GM19438 (cell line): ENCODE measurements at regions not wholly inside any gene's neighbourhood (a gene's known extent, or its start where the extent isn't known, plus 50 kb on each side); places are given as distances from the start of the nearest gene placed in this dataset.

ENCODE experiments used
- ATAC-seq: cut with Tn5 transposase; IDR thresholded peaks from one replicate; pipeline ENCODE4 v1.9.1; 2021; ENCODE audit warnings: low read depth; ENCODE audit not compliant: unreplicated experiment

- ATAC-seq, result no peak
Observed at GRCh38 chr11:112728288-112728687, 232.9 kb upstream of the NCAM1 start.

GRCh38 chr11:112728716-112729115 is 232.5 kb upstream of the NCAM1 start:
- no peak for ATAC-seq

GRCh38 chr11:112730591-112730990 is 230.6 kb upstream of the NCAM1 start:
- no peak for ATAC-seq

GRCh38 chr11:112731538-112731937 is 229.7 kb upstream of the NCAM1 start:
- no peak for ATAC-seq

GRCh38 chr11:112732031-112732430 is 229.2 kb upstream of the NCAM1 start:
- ATAC-seq, result no peak

- no peak for ATAC-seq
Observed at GRCh38 chr11:112734207-112734606, 227.0 kb upstream of the NCAM1 start.

GRCh38 chr11:112735470-112735869 is 225.8 kb upstream of the NCAM1 start:
- no peak for ATAC-seq

GRCh38 chr11:112744041-112744440 is 217.2 kb upstream of the NCAM1 start:
- ATAC-seq, result no peak

- no peak for ATAC-seq
Observed at GRCh38 chr11:112745973-112746372, 215.2 kb upstream of the NCAM1 start.

- no peak for ATAC-seq
Observed at GRCh38 chr11:112748252-112748651, 213.0 kb upstream of the NCAM1 start.

- ATAC-seq, result no peak
Observed at GRCh38 chr11:112748713-112749543, 212.3 kb upstream of the NCAM1 start.

GRCh38 chr11:112751329-112751728 is 209.9 kb upstream of the NCAM1 start:
- no peak for ATAC-seq

GRCh38 chr11:112751772-112752171 is 209.4 kb upstream of the NCAM1 start:
- no peak for ATAC-seq

GRCh38 chr11:112752563-112752962 is 208.7 kb upstream of the NCAM1 start:
- ATAC-seq, result no peak

- no peak for ATAC-seq
Observed at GRCh38 chr11:112753706-112754105, 207.5 kb upstream of the NCAM1 start.

GRCh38 chr11:112759418-112759817 is 201.8 kb upstream of the NCAM1 start:
- ATAC-seq, result no peak

- no peak for ATAC-seq
Observed at GRCh38 chr11:112760396-112761059, 200.7 kb upstream of the NCAM1 start.

GRCh38 chr11:112761911-112762706 is 199.1 kb upstream of the NCAM1 start:
- no peak for ATAC-seq

GRCh38 chr11:112762707-112763090 is 198.5 kb upstream of the NCAM1 start:
- no peak for ATAC-seq

GRCh38 chr11:112765337-112765736 is 195.9 kb upstream of the NCAM1 start:
- ATAC-seq, result no peak

GRCh38 chr11:112769170-112769569 is 192.1 kb upstream of the NCAM1 start:
- no peak for ATAC-seq
